ENCODE measurements at regions not wholly inside any gene's neighbourhood (a gene's known extent, or its start where the extent isn't known, plus 50 kb on each side); places are given as distances from the start of the nearest gene placed in this dataset.
A peak's percentile ranks its signal among the peaks of the same experiment; 100 is the strongest.

DNA sequence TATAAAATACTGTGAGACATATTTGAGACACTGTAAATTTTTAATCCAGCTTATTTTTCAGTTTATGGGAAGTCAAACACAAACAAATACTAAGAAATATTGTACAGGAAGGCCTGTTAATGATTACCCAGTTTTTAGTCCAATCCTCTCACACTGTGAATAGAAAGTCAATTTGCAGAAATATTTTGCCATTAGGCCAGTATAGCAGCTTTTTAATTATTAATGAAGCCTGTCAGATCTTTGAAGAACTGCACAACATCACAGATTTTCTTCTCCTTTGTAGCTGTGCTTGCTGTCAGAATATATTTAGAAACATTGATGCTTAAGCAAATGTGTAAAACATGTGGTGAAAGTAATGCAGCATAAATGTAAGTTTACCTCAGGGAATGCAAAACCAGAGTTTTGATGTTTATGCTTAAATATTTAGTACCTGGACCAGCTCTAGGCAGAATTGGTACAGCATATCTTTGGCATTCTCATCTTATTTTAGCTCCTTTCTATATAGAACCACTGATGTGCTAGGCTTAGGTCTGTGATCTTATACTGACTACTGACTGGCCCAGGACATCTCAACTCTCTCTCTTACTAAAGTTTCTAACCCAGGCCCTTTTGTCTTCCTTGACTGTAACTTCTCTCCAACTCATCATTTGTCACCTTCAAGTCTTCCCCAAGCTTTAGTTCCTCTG, 230.8 kb upstream of the NAV3 start:
- no peak for DNase-seq (ENCODE audit: low read depth)
- Histone ChIP-seq H3K36me3 (ENCODE audit: control insufficient read depth, insufficient read depth, low read length, severe bottlenecking) (no peaks in the 10 kb centered on the region), H3K9ac (ENCODE audit: low read length) (no peak overlapping the region), H3K4me1 (ENCODE audit: control insufficient read depth, insufficient read depth, low read length) (no peaks in the 10 kb centered on the region), H3K27me3 (replicated peaks; ENCODE audit: control insufficient read depth, insufficient read depth, low read length) (no peaks in the 10 kb centered on the region), H3K9me3 (ENCODE audit: control insufficient read depth, low read length) (no peaks in the 10 kb centered on the region), H3K4me3 (ENCODE audit: low read length) (no peak overlapping the region)

- H3K9me3 ChIP-seq (ENCODE audit: control insufficient read depth, low read length), result no peaks in the 10 kb centered on the region
- no peaks in the 10 kb centered on the region for H3K36me3 ChIP-seq (ENCODE audit: control insufficient read depth, insufficient read depth, low read length, severe bottlenecking)
- peaks cover 7% of the 10 kb centered on the region for H3K4me1 ChIP-seq (ENCODE audit: control insufficient read depth, insufficient read depth, low read length)
- no peak overlapping the region for H3K9ac ChIP-seq (ENCODE audit: low read length)
- H3K27me3 ChIP-seq (replicated peaks; ENCODE audit: control insufficient read depth, insufficient read depth, low read length), result no peaks in the 10 kb centered on the region
- DNase-seq (ENCODE audit: low read depth), result no peak
- no peak overlapping the region for H3K4me3 ChIP-seq (ENCODE audit: low read length)
These were observed 236.3 kb upstream of the NAV3 start for GRCh38 chr12:77594366-77594765.

DNA sequence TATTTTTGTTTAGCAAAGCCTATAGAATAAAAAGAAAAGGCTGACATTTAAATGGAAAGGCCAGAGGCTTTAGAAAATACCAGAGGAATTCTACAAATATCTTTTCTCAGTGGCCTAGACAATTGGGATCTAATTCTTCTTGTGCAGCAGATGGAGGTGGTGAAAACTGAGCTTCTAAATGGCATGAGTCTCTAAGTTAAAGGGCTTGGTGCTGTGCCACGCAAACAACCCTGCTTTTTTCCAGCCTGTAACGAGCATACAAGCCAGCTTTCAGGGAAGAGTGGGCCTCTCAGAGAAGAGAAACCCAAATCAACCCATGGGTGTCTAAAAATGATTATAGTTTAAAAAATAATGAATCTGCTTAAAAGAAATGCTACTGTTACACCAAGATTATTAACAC, 237.9 kb upstream of the NAV3 start:
- H3K27me3 ChIP-seq (replicated peaks; ENCODE audit: control insufficient read depth, insufficient read depth, low read length), result no peaks in the 10 kb centered on the region
- no peak overlapping the region for H3K4me3 ChIP-seq (ENCODE audit: low read length)
- no peaks in the 10 kb centered on the region for H3K9me3 ChIP-seq (ENCODE audit: control insufficient read depth, low read length)
- peaks cover 7% of the 10 kb centered on the region for H3K4me1 ChIP-seq (ENCODE audit: control insufficient read depth, insufficient read depth, low read length)
- H3K36me3 ChIP-seq (ENCODE audit: control insufficient read depth, insufficient read depth, low read length, severe bottlenecking), result no peaks in the 10 kb centered on the region
- H3K9ac ChIP-seq (ENCODE audit: low read length), result no peak overlapping the region
- DNase-seq (ENCODE audit: low read depth), result no peak

- no peak overlapping the region for H3K4me3 ChIP-seq (ENCODE audit: low read length)
- peaks cover 7% of the 10 kb centered on the region for H3K4me1 ChIP-seq (ENCODE audit: control insufficient read depth, insufficient read depth, low read length)
- H3K9me3 ChIP-seq (ENCODE audit: control insufficient read depth, low read length), result no peaks in the 10 kb centered on the region
- H3K27me3 ChIP-seq (replicated peaks; ENCODE audit: control insufficient read depth, insufficient read depth, low read length), result no peaks in the 10 kb centered on the region
- H3K36me3 ChIP-seq (ENCODE audit: control insufficient read depth, insufficient read depth, low read length, severe bottlenecking), result no peaks in the 10 kb centered on the region
- no peak for DNase-seq (ENCODE audit: low read depth)
- H3K9ac ChIP-seq (ENCODE audit: low read length), result no peak overlapping the region
These were observed 238.5 kb upstream of the NAV3 start for GRCh38 chr12:77591959-77592743.

DNA sequence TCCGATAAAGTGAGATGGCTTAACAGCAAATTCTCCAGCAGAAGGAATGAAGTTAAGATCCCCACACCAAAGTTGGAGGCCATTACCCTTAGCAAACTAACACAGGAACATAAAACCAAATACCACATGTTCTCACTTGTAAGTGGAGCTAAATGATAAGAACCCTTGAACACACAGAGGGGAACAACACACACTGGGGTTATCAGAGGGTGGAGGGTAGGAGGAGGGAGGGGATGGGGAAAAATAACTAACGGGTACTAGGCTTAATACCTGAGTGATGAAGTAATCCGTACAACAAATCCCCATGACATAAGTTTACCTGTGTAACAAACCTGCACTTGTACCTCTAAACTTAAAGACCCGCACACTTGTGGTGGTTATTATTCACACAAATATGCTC, 240.4 kb upstream of the NAV3 start:
- no peak overlapping the region for H3K4me3 ChIP-seq (ENCODE audit: low read length)
- no peak overlapping the region for H3K9ac ChIP-seq (ENCODE audit: low read length)
- H3K4me1 ChIP-seq (ENCODE audit: control insufficient read depth, insufficient read depth, low read length), result peaks cover 14% of the 10 kb centered on the region
- H3K27me3 ChIP-seq (replicated peaks; ENCODE audit: control insufficient read depth, insufficient read depth, low read length), result no peaks in the 10 kb centered on the region
- no peaks in the 10 kb centered on the region for H3K9me3 ChIP-seq (ENCODE audit: control insufficient read depth, low read length)
- no peak for DNase-seq (ENCODE audit: low read depth)
- no peaks in the 10 kb centered on the region for H3K36me3 ChIP-seq (ENCODE audit: control insufficient read depth, insufficient read depth, low read length, severe bottlenecking)

DNA sequence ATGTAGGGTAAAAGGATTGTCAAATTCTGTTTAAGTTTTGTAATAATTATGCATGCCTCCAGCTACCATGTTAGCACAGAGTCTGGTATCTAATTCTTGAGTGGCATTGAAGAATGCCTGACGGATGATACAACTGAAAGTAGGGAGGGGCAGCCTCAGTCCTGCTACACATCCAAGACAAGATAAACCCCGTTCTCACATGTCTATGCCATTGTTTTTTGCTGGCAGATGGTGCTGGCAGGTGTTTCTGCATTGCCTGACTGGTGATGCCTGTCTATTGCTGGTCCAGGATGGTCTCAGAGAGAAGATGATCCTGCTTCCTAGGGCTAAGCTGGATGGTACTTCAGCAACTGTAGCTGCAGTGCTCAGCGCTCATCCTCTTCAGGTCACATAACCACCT, 245.8 kb upstream of the NAV3 start:
- H3K4me1 ChIP-seq (ENCODE audit: control insufficient read depth, insufficient read depth, low read length), result peaks cover 7% of the 10 kb centered on the region
- no peak overlapping the region for H3K9ac ChIP-seq (ENCODE audit: low read length)
- DNase-seq (ENCODE audit: low read depth), result no peak
- no peaks in the 10 kb centered on the region for H3K27me3 ChIP-seq (replicated peaks; ENCODE audit: control insufficient read depth, insufficient read depth, low read length)
- no peak overlapping the region for H3K4me3 ChIP-seq (ENCODE audit: low read length)
- no peaks in the 10 kb centered on the region for H3K36me3 ChIP-seq (ENCODE audit: control insufficient read depth, insufficient read depth, low read length, severe bottlenecking)
- no peaks in the 10 kb centered on the region for H3K9me3 ChIP-seq (ENCODE audit: control insufficient read depth, low read length)

DNA sequence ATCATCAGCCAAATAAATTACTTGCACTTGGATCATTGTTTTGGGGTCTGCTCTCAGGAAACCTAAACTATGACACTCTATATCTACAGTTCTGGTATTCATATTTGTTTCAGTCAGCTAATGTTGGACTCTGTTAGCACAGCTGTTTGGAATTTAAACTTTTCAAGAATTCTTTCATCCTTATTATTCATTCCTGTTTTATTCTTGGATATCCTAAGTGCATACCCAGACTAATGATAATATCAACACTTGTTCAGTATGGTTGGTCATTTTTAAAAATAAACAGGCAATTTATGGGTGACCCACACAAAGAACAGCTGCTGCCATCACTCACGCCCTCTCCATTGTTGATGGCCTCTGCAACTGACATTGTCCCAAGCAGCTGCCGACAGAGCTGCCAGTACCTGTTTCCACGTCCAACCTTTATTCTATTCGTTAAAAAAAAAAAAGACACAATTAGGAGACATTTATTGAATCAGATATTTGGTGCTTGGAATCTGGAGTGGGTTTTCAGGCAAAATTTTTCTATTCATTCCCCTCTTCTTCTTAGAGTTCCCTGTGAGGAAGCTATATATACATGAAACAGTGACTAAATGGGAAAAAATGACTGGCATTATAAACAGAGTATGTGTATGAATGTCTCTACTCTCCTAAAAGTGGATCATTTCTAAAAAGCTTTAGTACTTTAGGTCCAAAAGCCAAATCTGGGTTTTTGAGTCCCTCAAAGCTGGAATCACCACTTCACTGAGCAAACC, 252.1 kb upstream of the NAV3 start:
- Histone ChIP-seq H3K9ac (ENCODE audit: low read length) (no peak overlapping the region), H3K4me3 (ENCODE audit: low read length) (peak overlapping the region; percentile 25), H3K27me3 (replicated peaks; ENCODE audit: control insufficient read depth, insufficient read depth, low read length) (no peaks in the 10 kb centered on the region), H3K36me3 (ENCODE audit: control insufficient read depth, insufficient read depth, low read length, severe bottlenecking) (no peaks in the 10 kb centered on the region), H3K9me3 (ENCODE audit: control insufficient read depth, low read length) (no peaks in the 10 kb centered on the region), H3K4me1 (ENCODE audit: control insufficient read depth, insufficient read depth, low read length) (peaks cover 26% of the 10 kb centered on the region)
- DNase-seq (ENCODE audit: low read depth), result peak; percentile 32

DNA sequence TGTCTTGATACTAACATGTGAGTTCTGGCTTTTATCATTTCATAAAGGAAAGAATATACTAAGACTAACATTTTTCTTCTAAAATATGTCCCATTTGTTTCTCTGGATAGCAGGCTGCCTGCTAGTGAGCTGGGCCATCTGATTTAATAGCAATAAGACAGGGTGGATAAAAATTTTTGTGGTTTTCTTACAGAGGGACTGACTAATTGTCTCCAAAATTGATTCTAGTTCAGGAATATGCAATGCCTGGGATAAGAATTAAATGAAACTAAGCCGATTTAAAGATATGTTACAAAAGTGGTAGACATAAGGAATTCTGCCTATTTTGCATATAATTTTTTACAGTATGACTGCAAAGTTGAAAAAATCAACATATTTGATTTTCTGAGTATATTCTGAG, 252.9 kb upstream of the NAV3 start:
- peaks cover 26% of the 10 kb centered on the region for H3K4me1 ChIP-seq (ENCODE audit: control insufficient read depth, insufficient read depth, low read length)
- peak; percentile 49 for DNase-seq (ENCODE audit: low read depth)
- H3K36me3 ChIP-seq (ENCODE audit: control insufficient read depth, insufficient read depth, low read length, severe bottlenecking), result no peaks in the 10 kb centered on the region
- no peaks in the 10 kb centered on the region for H3K9me3 ChIP-seq (ENCODE audit: control insufficient read depth, low read length)
- peak overlapping the region; percentile 25 for H3K4me3 ChIP-seq (ENCODE audit: low read length)
- no peak overlapping the region for H3K9ac ChIP-seq (ENCODE audit: low read length)
- no peaks in the 10 kb centered on the region for H3K27me3 ChIP-seq (replicated peaks; ENCODE audit: control insufficient read depth, insufficient read depth, low read length)

- Histone ChIP-seq H3K9ac (ENCODE audit: low read length) (no peak overlapping the region), H3K36me3 (ENCODE audit: control insufficient read depth, insufficient read depth, low read length, severe bottlenecking) (no peaks in the 10 kb centered on the region), H3K4me3 (ENCODE audit: low read length) (no peak overlapping the region), H3K9me3 (ENCODE audit: control insufficient read depth, low read length) (no peaks in the 10 kb centered on the region), H3K4me1 (ENCODE audit: control insufficient read depth, insufficient read depth, low read length) (peaks cover 26% of the 10 kb centered on the region), H3K27me3 (replicated peaks; ENCODE audit: control insufficient read depth, insufficient read depth, low read length) (no peaks in the 10 kb centered on the region)
- no peak for DNase-seq (ENCODE audit: low read depth)
These were observed 255.2 kb upstream of the NAV3 start for GRCh38 chr12:77575376-77575919.

DNA sequence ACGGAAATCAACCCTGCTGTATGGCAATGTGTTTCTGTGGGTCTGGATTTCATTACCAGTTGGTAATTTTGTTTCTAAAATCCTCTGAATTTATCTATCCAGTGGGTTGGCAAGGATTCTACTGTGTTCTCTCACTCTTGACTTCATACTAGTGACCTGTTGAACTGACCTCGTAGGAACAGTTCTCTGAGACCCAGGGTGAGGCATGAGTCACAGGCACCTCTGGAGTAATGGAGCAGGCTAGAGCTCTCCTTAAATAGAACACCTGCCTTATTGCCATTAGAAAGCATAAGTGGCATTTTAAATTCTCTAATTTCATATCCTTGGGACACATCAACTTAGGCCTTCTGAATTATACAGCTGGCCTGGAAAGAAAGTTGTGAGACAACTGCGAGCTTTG, 258.3 kb upstream of the NAV3 start:
- H3K4me1 ChIP-seq (ENCODE audit: control insufficient read depth, insufficient read depth, low read length), result peaks cover 9% of the 10 kb centered on the region
- H3K36me3 ChIP-seq (ENCODE audit: control insufficient read depth, insufficient read depth, low read length, severe bottlenecking), result no peaks in the 10 kb centered on the region
- no peak overlapping the region for H3K4me3 ChIP-seq (ENCODE audit: low read length)
- H3K27me3 ChIP-seq (replicated peaks; ENCODE audit: control insufficient read depth, insufficient read depth, low read length), result no peaks in the 10 kb centered on the region
- H3K9me3 ChIP-seq (ENCODE audit: control insufficient read depth, low read length), result no peaks in the 10 kb centered on the region
- no peak overlapping the region for H3K9ac ChIP-seq (ENCODE audit: low read length)
- DNase-seq (ENCODE audit: low read depth), result no peak

DNA sequence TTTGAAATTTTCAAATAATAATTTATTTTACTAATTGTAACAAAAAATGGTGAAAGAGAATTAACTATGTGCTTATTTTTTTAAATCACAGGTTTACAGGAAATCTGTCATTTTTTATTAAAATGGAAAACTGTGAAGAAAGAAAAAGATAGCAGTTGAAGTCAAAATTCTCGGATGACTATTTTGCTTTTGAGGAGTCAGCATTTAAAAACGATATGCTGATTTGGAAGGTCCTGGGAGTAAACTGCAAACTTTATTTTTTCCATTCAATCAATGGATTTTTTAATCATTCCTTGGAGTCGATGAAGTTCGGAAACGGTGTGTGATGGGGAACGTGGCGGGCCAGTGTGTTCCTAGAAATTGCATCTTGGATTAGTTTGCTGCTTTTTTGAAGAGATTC, 258.9 kb upstream of the NAV3 start:
- Histone ChIP-seq H3K4me1 (ENCODE audit: control insufficient read depth, insufficient read depth, low read length) (peaks cover 9% of the 10 kb centered on the region), H3K9me3 (ENCODE audit: control insufficient read depth, low read length) (no peaks in the 10 kb centered on the region), H3K36me3 (ENCODE audit: control insufficient read depth, insufficient read depth, low read length, severe bottlenecking) (no peaks in the 10 kb centered on the region), H3K9ac (ENCODE audit: low read length) (no peak overlapping the region), H3K27me3 (replicated peaks; ENCODE audit: control insufficient read depth, insufficient read depth, low read length) (no peaks in the 10 kb centered on the region), H3K4me3 (ENCODE audit: low read length) (no peak overlapping the region)
- no peak for DNase-seq (ENCODE audit: low read depth)
